K562 (cell line): ENCODE measurements at regions not wholly inside any gene's neighbourhood (a gene's known extent, or its start where the extent isn't known, plus 50 kb on each side); places are given as distances from the start of the nearest gene placed in this dataset.

ENCODE experiments used
- ATAC-seq: fragments of 200-7000 bp; cut with Tn5 transposase; 3 replicates; pipeline ENCODE4 v1.9.1; 2020; ENCODE audit warnings: moderate library complexity
- BruUV-seq: library from RNA; stranded (reverse); fragments of 400-500 nt; replicated peaks from 2 replicates; lab custom pipeline; 2021; lab: Mats Ljungman, UMichigan
- CTCF ChIA-PET: fragments of 300-600 bp; formaldehyde crosslinking; extraction: SDS; loops from one replicate; lab custom pipeline; 2021; ENCODE audit warnings: low intra/inter-chr PET ratio; lab: Yijun Ruan, JAX
- POLR2A ChIA-PET: fragments of 300-600, 350-650 bp; sonication (Branson Sonifier 250); formaldehyde crosslinking; extraction: SDS; loops from one replicate; lab custom pipeline; 2021; ENCODE audit warnings: antibody characterized with exemption, inconsistent platforms; lab: Yijun Ruan, JAX
- DNase-seq, 4 experiments: peaks; one replicate each; pipeline versions ENCODE4 v3.0.0 to v3.0.0-alpha.2; 2011 to 2018; ENCODE audit warnings: low spot score in 3 of 4, mixed read lengths in 3 of 4; ENCODE audit errors: extremely low read depth in 1 of 4
- FAIRE-seq: peaks from 2 replicates; lab custom pipeline; 2011; peaks lifted over from hg19 to GRCh38; lab: Jason Lieb, UNC
- H2AFZ ChIP-seq: 2 replicates; pipeline ENCODE4 v1.6.0; 2011; ENCODE audit warnings: low read depth, low read length, control low read depth, inconsistent platforms
- H3K27ac ChIP-seq: fragments of 200-600 bp; 3 replicates; pipeline ENCODE4 v1.8.0; 2011; ENCODE audit warnings: low read depth, mild to moderate bottlenecking, control low read depth, inconsistent platforms, low read length, moderate library complexity, mixed read lengths; ENCODE audit errors: extremely low read depth
- H3K27me3 ChIP-seq, 2 experiments: fragments of 300-600 bp in 1 of 2; 2 replicates in 1 of 2; 3 replicates in 1 of 2; pipeline versions ENCODE4 v1.6.0 to v1.8.0; 2011; ENCODE audit warnings: inconsistent platforms in 2 of 2, low read length in 2 of 2, mild to moderate bottlenecking in 1 of 2, mixed read lengths in 1 of 2, moderate library complexity in 1 of 2; ENCODE audit not compliant: control insufficient read depth in 2 of 2, insufficient read depth in 2 of 2
- H3K36me3 ChIP-seq: fragments of 300-600 bp; 3 replicates; pipeline ENCODE4 v1.8.0; 2011; ENCODE audit warnings: mild to moderate bottlenecking, low read length, inconsistent platforms; ENCODE audit not compliant: control insufficient read depth, insufficient read depth
- H3K4me1 ChIP-seq, 2 experiments: fragments of 200-600 bp in 1 of 2; replicated peaks in 1 of 2; 2 replicates in 1 of 2; 3 replicates in 1 of 2; pipeline versions ENCODE4 v1.5.1 to v1.8.0; 2011; ENCODE audit warnings: inconsistent platforms in 2 of 2, low read length in 2 of 2, mild to moderate bottlenecking in 1 of 2, mixed read lengths in 1 of 2, moderate library complexity in 1 of 2; ENCODE audit not compliant: control insufficient read depth in 2 of 2, insufficient read depth in 2 of 2
- H3K4me2 ChIP-seq: 2 replicates; pipeline ENCODE4 v1.6.1; 2011; ENCODE audit warnings: low read length, control low read depth, inconsistent platforms, mixed read lengths; ENCODE audit not compliant: insufficient read depth
- H3K4me3 ChIP-seq: fragments of 200-600 bp; sonication (generic), shearing (Covaris generic); 2 replicates; pipeline ENCODE4 v1.5.1; 2016; ENCODE audit warnings: control low read depth, inconsistent platforms
- H3K79me2 ChIP-seq: fragments of 200-600 bp; 3 replicates; pipeline ENCODE4 v1.8.0; 2011; ENCODE audit warnings: low read length, inconsistent platforms; ENCODE audit not compliant: control insufficient read depth, insufficient read depth
- H3K9ac ChIP-seq, 2 experiments: 2 replicates each; pipeline versions ENCODE4 v1.6.0 to v1.6.1; 2011; ENCODE audit warnings: low read depth in 2 of 2, low read length in 2 of 2, control low read depth in 1 of 2, inconsistent platforms in 1 of 2, mild to moderate bottlenecking in 1 of 2, mixed read lengths in 1 of 2; ENCODE audit not compliant: insufficient read depth in 1 of 2
- H3K9me1 ChIP-seq: one replicate; pipeline ENCODE4 v1.6.0; 2011; ENCODE audit warnings: inconsistent platforms, mild to moderate bottlenecking, low read length, moderate library complexity; ENCODE audit not compliant: control insufficient read depth, insufficient read depth
- H3K9me3 ChIP-seq: replicated peaks from 2 replicates; pipeline ENCODE4 v1.5.1; 2011; ENCODE audit warnings: low read depth, low read length, inconsistent platforms; ENCODE audit not compliant: control insufficient read depth, insufficient read depth
- H4K20me1 ChIP-seq: replicated peaks from 2 replicates; pipeline ENCODE4 v1.6.1; 2011; ENCODE audit warnings: low read length, inconsistent platforms, mixed read lengths; ENCODE audit not compliant: control insufficient read depth, insufficient read depth
- CBFA2T2 ChIP-seq: fragments of 450-650 bp; conservative IDR thresholded peaks from 2 replicates; pipeline ENCODE4 v1.6.1; 2017; ENCODE audit warnings: mild to moderate bottlenecking
- JUND ChIP-seq, 2 experiments: IDR thresholded peaks; 2 replicates in 1 of 2; 3 replicates in 1 of 2; pipeline ENCODE4 v1.6.1; 2011; ENCODE audit warnings: borderline replicate concordance in 2 of 2, low read depth in 2 of 2, low read length in 2 of 2, improper control_type of control experiment in 1 of 2, missing biosample characterization in 1 of 2, missing genetic modification characterization in 1 of 2, missing genetic modification reagents in 1 of 2
- RAD51 ChIP-seq: fragments of 450-650 bp; IDR thresholded peaks from 2 replicates; pipeline ENCODE4 v1.7.1; 2016; ENCODE audit warnings: low read depth, mild to moderate bottlenecking, borderline replicate concordance
- TAL1 ChIP-seq: fragments of 450-650 bp; IDR thresholded peaks from 2 replicates; pipeline ENCODE4 v1.6.1; 2016; ENCODE audit warnings: mild to moderate bottlenecking
- WGBS: fragments of 100-300 bp; shearing (Covaris generic); methylation state at CpG from one replicate; pipeline ENCODE4 v1.1.6; 2016; ENCODE audit warnings: low coverage, mixed read lengths; ENCODE audit not compliant: insufficient coverage; ENCODE audit errors: missing lambda C conversion rate; 5-methylcytosine and 5-hydroxymethylcytosine counted together
- in situ Hi-C: fragments of 300-500 bp; cut with MboI; formaldehyde crosslinking; loops from 4 replicates; pipeline ENCODE4 v1.15.0; 2018; ENCODE audit warnings: inconsistent platforms, mixed read lengths
- intact Hi-C: fragments of 100-400 bp; cut with micrococcal nuclease; formaldehyde crosslinking; loops from 2 replicates; pipeline ENCODE4 v1.14.2; 2022
- TF ChIP-seq, protein P1 (sequence below): sonication (generic); formaldehyde crosslinking; IDR thresholded peaks from 2 replicates; pipeline ENCODE4 v1.5.0; 2020; ENCODE audit warnings: missing genetic modification reagents

DNA sequence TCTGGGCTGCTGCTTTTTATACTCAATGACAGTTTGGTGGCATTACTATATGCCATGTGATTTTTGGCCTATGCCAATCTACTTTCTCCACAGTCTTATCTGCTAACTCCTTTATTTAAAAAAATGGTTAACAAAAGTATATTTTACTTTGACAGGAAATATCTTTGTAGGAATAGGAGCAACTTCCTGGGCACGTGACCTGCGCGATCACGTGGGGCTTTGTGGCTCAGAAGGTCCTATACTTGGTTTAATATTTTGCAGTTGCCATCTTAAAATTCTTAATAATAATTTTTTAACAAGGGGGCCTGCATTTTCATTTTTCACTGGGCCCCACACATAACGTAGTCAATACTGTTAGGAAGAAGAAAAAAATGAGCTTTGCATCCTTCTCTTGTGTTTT lies 249.7 kb downstream of the ACTR3 start:
- Histone ChIP-seq H3K4me1 (no peaks in the 10 kb centered on the region), H3K9ac (no peak overlapping the region), H4K20me1 (no peaks in the 10 kb centered on the region), H3K9me1 (no peaks in the 10 kb centered on the region), H3K4me3 (no peak overlapping the region), H3K9me3 (no peaks in the 10 kb centered on the region), H3K27me3 (no peaks in the 10 kb centered on the region), H3K36me3 (no peaks in the 10 kb centered on the region), H3K4me2 (no peak overlapping the region), H2AFZ (no peak overlapping the region), H3K79me2 (no peaks in the 10 kb centered on the region), H3K27ac (no peak overlapping the region)
- TF ChIP-seq RAD51 = peak; percentile 57; the same call in 1 of the 2 replicates
- TF ChIP-seq, protein P1, sequence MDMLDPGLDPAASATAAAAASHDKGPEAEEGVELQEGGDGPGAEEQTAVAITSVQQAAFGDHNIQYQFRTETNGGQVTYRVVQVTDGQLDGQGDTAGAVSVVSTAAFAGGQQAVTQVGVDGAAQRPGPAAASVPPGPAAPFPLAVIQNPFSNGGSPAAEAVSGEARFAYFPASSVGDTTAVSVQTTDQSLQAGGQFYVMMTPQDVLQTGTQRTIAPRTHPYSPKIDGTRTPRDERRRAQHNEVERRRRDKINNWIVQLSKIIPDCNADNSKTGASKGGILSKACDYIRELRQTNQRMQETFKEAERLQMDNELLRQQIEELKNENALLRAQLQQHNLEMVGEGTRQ (CRISPR knock-in tag) = peak; percentile 50
- no peak for TF ChIP-seq TAL1
- TF ChIP-seq JUND (IDR thresholded peaks at IDR 0.05; ENCODE audit: borderline replicate concordance, low read depth, low read length) = no peak
- no peak for TF ChIP-seq JUND (tag; IDR thresholded peaks at IDR 0.05; ENCODE audit: borderline replicate concordance, low read depth, low read length)
- TF ChIP-seq CBFA2T2 = 0 out of 2 replicates have a peak, but pooled peaks have one; percentile 11
- intact Hi-C loops = no loop called here
- WGBS = 6% methylated on average over 5 of the region's 5 CpGs
- BruUV-seq = no TSS peak
- FAIRE-seq (no peak), DNase-seq (no peak), ATAC-seq (no peak)
- ChIA-PET CTCF (no interaction called here), POLR2A (no interaction called here)
- in situ Hi-C loops = no loop called here
